Hepatic stellate cell (primary cell): ENCODE measurements at regions not wholly inside any gene's neighbourhood (a gene's known extent, or its start where the extent isn't known, plus 50 kb on each side); places are given as distances from the start of the nearest gene placed in this dataset.
A peak's percentile ranks its signal among the peaks of the same experiment; 100 is the strongest.
"Not testable (repeated sequence)": the region's sequence is repeated elsewhere in the genome, so short reads cannot be mapped to it uniquely, and the experiment has no call there.

Experiments used
- DNase-seq: peaks from one replicate; pipeline ENCODE4 v3.0.0; 2011; ENCODE audit warnings: low spot score

- no peak for DNase-seq
Observed at GRCh38 chr6:16948396-16948795, 153.5 kb upstream of the STMND1 start.

GRCh38 chr6:16947375-16948015 lies 154.4 kb upstream of the STMND1 start:
- no peak for DNase-seq

- DNase-seq, result no peak
Observed at GRCh38 chr6:16944596-16944995, 157.3 kb upstream of the STMND1 start.

- DNase-seq, result no peak
Observed at GRCh38 chr6:16939839-16940238, 162.0 kb upstream of the STMND1 start.

- DNase-seq, result no peak
Observed at GRCh38 chr6:16939351-16939750, 162.5 kb upstream of the STMND1 start.

GRCh38 chr6:16936893-16937292 lies 165.0 kb upstream of the STMND1 start:
- no peak for DNase-seq

GRCh38 chr6:16933961-16934360 lies 167.9 kb upstream of the STMND1 start:
- DNase-seq, result no peak

GRCh38 chr6:16933532-16933931 lies 168.3 kb upstream of the STMND1 start:
- no peak for DNase-seq

GRCh38 chr6:16932920-16933319 lies 168.9 kb upstream of the STMND1 start:
- no peak for DNase-seq

GRCh38 chr6:16931079-16931478 lies 169.8 kb upstream of the ATXN1 start:
- DNase-seq, result not testable (repeated sequence)

GRCh38 chr6:16930432-16930831 lies 169.2 kb upstream of the ATXN1 start:
- DNase-seq, result no peak

- peak; percentile 56 for DNase-seq
Observed at GRCh38 chr6:16929809-16930208, 168.5 kb upstream of the ATXN1 start.

- no peak for DNase-seq
Observed at GRCh38 chr6:16928387-16928786, 167.1 kb upstream of the ATXN1 start.

GRCh38 chr6:16927205-16927604 lies 165.9 kb upstream of the ATXN1 start:
- DNase-seq, result no peak

GRCh38 chr6:16925461-16925860 lies 164.2 kb upstream of the ATXN1 start:
- DNase-seq, result no peak

- no peak for DNase-seq
Observed at GRCh38 chr6:16922282-16922681, 161.0 kb upstream of the ATXN1 start.

- DNase-seq, result no peak
Observed at GRCh38 chr6:16921399-16922110, 160.3 kb upstream of the ATXN1 start.

GRCh38 chr6:16918586-16918985 lies 157.3 kb upstream of the ATXN1 start:
- no peak for DNase-seq

GRCh38 chr6:16914184-16914583 lies 152.9 kb upstream of the ATXN1 start:
- no peak for DNase-seq

- no peak for DNase-seq
Observed at GRCh38 chr6:16912756-16913155, 151.5 kb upstream of the ATXN1 start.

- no peak for DNase-seq
Observed at GRCh38 chr6:16911088-16911487, 149.8 kb upstream of the ATXN1 start.

GRCh38 chr6:16909658-16910360 lies 148.5 kb upstream of the ATXN1 start:
- DNase-seq, result peak; percentile 22

- DNase-seq, result no peak
Observed at GRCh38 chr6:16907991-16908390, 146.7 kb upstream of the ATXN1 start.
